Mucosa of descending colon (tissue), 3 donors: ENCODE measurements at regions not wholly inside any gene's neighbourhood (a gene's known extent, or its start where the extent isn't known, plus 50 kb on each side); places are given as distances from the start of the nearest gene placed in this dataset.
"Not testable (repeated sequence)": the region's sequence is repeated elsewhere in the genome, so short reads cannot be mapped to it uniquely, and the experiment has no call there.

Experiments used
- ATAC-seq: fragments of 200-7000 bp; cut with Tn5 transposase; one replicate; pipeline ENCODE4 v1.9.1; 2020; ENCODE audit warnings: mild to moderate bottlenecking, moderate library complexity
- DNase-seq, 3 donors: peaks; one replicate each; pipeline ENCODE4 v3.0.0-alpha.2; 2020
- H3K36me3 ChIP-seq: fragments of 200-600 bp; one replicate; pipeline ENCODE4 v1.8.0; 2021; ENCODE audit warnings: low read depth, mild to moderate bottlenecking
- H3K4me1 ChIP-seq: fragments of 200-600 bp; one replicate; pipeline ENCODE4 v1.8.0; 2021; ENCODE audit warnings: low read depth, mild to moderate bottlenecking
- H3K4me3 ChIP-seq: fragments of 200-600 bp; one replicate; pipeline ENCODE4 v1.8.0; 2021; ENCODE audit warnings: mild to moderate bottlenecking
- H3K9me3 ChIP-seq: fragments of 200-600 bp; one replicate; pipeline ENCODE4 v1.8.0; 2021; ENCODE audit warnings: mild to moderate bottlenecking
- intact Hi-C, 2 donors: fragments of 100-400 bp; cut with DNase I in 1 of 2; cut with micrococcal nuclease in 1 of 2; formaldehyde crosslinking; loops; one replicate each; pipeline versions ENCODE4 v1.11.0 to v1.11.1; 2022; cut with DNase I, micrococcal nuclease
- TF ChIP-seq, protein P1 (sequence below): fragments of 200-600 bp; IDR thresholded peaks from one replicate; pipeline ENCODE4 v1.8.0; 2022; ENCODE audit warnings: antibody characterized with exemption, mild to moderate bottlenecking
- donor health status: DM: no; HTN: no; CAD: no; lungs with moderate emphysema.
- donor health status: DM: no; HTN: no; CAD: no.
- donor health status: DM: no; HTN: yes; CAD: no.

DNA sequence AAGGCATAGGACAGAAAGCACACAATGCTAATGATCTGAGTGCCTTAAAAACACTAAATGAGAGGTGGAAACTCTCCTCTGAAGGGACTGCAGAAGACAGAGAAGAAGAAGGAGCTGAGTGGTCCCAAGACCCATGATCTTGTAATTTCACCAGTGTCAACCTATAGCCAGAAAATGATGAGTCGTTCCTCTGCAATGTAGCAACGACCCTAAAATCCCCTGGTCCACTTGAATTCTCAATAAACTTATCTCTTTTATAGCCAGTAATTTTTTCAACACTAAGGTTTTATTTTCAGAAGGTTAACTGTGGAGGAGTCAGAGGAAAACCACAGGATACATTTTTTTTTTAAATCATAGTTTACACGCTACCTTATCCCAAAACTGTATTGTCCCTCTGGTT is 490.6 kb upstream of the MARCKS start:
- H3K4me1 ChIP-seq: no peaks in the 10 kb centered on the region
- TF ChIP-seq, protein P1, sequence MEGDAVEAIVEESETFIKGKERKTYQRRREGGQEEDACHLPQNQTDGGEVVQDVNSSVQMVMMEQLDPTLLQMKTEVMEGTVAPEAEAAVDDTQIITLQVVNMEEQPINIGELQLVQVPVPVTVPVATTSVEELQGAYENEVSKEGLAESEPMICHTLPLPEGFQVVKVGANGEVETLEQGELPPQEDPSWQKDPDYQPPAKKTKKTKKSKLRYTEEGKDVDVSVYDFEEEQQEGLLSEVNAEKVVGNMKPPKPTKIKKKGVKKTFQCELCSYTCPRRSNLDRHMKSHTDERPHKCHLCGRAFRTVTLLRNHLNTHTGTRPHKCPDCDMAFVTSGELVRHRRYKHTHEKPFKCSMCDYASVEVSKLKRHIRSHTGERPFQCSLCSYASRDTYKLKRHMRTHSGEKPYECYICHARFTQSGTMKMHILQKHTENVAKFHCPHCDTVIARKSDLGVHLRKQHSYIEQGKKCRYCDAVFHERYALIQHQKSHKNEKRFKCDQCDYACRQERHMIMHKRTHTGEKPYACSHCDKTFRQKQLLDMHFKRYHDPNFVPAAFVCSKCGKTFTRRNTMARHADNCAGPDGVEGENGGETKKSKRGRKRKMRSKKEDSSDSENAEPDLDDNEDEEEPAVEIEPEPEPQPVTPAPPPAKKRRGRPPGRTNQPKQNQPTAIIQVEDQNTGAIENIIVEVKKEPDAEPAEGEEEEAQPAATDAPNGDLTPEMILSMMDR: no peak
- H3K4me3 ChIP-seq: no peak overlapping the region
- intact Hi-C loops: no loop called here
- H3K36me3 ChIP-seq: no peaks in the 10 kb centered on the region
- H3K9me3 ChIP-seq: no peaks in the 10 kb centered on the region
- ATAC-seq (no peak), DNase-seq (no peak)

DNA sequence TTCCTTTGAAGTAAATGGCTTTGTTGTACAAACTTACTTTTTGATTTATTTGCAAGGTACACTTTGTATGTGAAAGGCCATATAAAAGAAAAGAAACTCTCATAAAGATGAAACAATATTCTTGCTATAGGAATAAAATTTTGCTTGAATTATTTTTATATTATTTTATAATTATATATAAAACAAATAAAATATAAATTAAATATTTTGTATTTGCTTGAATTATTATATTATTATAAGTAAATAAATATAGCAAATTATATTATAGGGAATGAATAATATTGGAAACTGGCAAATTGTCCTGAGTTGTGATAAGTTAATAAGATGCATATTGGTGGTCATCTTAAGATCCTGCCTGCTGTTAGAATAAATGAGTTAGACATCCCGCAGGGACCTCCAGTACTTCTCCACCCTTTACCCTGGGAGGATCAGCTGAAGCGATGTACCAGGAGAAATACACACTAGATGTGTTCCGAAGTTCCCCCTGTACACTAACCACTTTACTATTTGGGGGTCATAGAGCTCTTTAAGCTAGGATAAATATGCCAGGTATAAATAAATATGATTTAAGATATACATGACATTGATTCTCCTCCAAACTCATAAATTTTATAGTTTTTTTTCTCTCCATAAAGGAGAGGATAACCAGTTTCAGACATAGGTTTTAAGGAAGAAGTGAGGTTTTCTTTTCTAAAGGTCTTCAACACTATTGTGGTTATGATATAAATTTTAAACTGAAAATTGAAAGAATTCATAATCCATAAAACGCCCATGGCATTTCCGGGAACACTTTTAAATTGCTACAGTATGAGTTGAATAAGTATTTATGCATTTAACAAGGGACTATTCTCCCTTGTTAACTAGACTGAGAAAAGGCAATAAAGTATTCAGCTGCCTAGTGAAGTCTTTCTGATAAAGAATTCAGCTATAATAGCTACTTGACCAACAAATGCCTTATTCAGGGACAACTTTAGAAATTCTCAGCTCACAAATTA is 486.3 kb upstream of the MARCKS start:
- ATAC-seq (no peak), DNase-seq (no peak)
- Histone ChIP-seq H3K4me3 (no peak overlapping the region), H3K9me3 (no peaks in the 10 kb centered on the region), H3K4me1 (no peaks in the 10 kb centered on the region), H3K36me3 (no peaks in the 10 kb centered on the region)
- intact Hi-C loops: no loop called here
- TF ChIP-seq, protein P1: no peak

DNA sequence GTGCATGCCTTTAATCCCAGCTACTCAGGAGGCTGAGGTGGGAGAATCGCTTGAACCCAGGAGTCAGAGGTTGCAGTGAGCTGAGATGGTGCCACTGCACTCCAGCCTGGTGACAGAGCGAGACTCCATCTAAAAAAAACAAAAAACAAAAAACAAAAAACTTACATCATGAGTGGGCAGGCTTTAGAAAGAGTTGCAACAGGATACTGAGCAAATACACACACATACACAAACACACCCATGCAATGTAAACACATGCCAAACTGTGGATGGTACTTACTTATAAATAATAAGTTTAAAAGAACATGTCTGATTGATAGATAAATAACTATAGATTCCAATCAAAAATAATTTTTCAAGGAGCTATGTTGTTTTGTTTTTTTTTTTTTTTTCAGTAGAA is 481.7 kb upstream of the MARCKS start:
- H3K4me1 ChIP-seq, H3K9me3 ChIP-seq, H3K36me3 ChIP-seq, H3K4me3 ChIP-seq, intact Hi-C loops, DNase-seq, ATAC-seq: not testable (repeated sequence)

DNA sequence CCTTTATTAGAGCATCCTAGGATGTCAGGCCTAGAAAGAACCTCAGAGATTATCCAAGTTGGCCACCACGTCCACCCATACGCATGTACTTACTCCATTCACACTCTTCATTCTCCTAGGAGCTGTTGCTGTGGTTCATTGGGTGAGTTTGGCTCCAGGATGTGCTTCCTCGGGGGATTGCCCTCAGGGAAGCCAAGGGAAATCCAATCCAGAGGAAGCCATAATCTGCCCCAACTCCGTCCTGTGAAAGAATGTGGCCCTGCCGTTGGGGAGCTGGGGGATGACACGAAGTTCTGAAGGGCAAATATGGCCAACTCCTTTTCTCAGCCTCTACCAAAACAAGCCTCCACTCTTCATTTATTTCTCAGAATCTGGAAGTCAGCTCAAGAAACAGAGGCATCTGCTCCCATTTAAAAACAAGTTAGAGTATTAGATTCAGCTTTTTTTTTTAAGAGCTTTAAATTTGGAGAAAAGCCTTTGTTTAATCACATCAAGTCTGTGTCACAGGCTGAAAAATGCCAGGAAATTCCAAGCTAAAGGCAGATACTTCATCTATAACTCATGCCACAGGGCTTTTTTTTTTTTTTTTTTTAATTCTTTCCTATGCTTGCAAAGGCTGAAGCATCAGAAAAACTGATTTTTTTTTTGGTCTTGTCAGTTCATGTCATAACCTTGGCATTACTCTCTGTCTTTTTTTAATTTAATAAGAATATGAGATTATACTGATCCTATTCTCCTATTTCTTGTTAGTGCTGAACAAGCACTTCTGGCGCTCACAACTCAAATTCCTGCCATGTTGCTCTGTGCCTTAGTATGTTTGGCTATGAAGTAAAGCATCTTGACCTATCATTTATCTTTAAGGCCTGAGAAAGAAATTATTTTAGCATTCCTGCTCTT is 480.9 kb upstream of the MARCKS start:
- intact Hi-C loops: no loop called here
- TF ChIP-seq, protein P1: no peak
- Histone ChIP-seq H3K4me1 (no peaks in the 10 kb centered on the region), H3K4me3 (no peak overlapping the region), H3K36me3 (no peaks in the 10 kb centered on the region), H3K9me3 (no peaks in the 10 kb centered on the region)
- DNase-seq (no peak), ATAC-seq (no peak)

DNA sequence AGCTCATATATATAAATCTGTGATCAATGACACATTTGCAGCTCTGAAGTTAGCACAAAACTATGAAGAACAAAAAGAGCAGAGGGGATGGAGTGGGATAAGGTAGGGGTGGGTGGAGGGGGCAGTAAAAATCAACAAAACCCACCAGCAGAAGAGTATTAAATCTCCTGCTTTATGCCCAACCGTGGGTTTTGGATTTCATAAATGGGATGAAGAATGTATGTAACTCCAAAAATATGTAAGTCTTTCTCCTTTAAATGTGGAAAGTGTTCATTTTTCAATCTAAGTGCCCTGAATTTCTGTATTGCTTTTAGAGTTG is 480.3 kb upstream of the MARCKS start:
- ATAC-seq: no peak
- Histone ChIP-seq H3K36me3 (no peaks in the 10 kb centered on the region), H3K4me3 (no peak overlapping the region), H3K9me3 (no peaks in the 10 kb centered on the region), H3K4me1 (no peaks in the 10 kb centered on the region)
- TF ChIP-seq, protein P1: no peak
- no peak for DNase-seq
- intact Hi-C loops: no loop called here
